Kidney (tissue), 13 donors: ENCODE measurements at regions not wholly inside any gene's neighbourhood (a gene's known extent, or its start where the extent isn't known, plus 50 kb on each side); places are given as distances from the start of the nearest gene placed in this dataset.

Source experiments
- DNase-seq, 5 donors: peaks; one replicate each; pipeline ENCODE4 v3.0.0-alpha.2; 2013 to 2020
- FAIRE-seq: peaks from 2 replicates; lab custom pipeline; 2012; peaks lifted over from hg19 to GRCh38; lab: Jason Lieb, UNC
- H3K27ac ChIP-seq, 2 donors: one replicate each; pipeline ENCODE4 v1.7.0; 2013; ENCODE audit warnings: low read depth in 2 of 2, low read length in 2 of 2, inconsistent platforms in 1 of 2
- H3K27me3 ChIP-seq: one replicate; pipeline ENCODE4 v1.7.1; 2013; ENCODE audit warnings: low read length, inconsistent platforms; ENCODE audit not compliant: control insufficient read depth, insufficient read depth
- H3K36me3 ChIP-seq, 3 donors: one replicate each; pipeline versions ENCODE4 v1.7.0 to v1.7.1; 2013; ENCODE audit warnings: low read length in 3 of 3, control low read depth in 1 of 3, inconsistent platforms in 1 of 3; ENCODE audit not compliant: insufficient read depth in 3 of 3, control insufficient read depth in 2 of 3
- H3K4me1 ChIP-seq, 3 donors: one replicate each; pipeline versions ENCODE4 v1.7.0 to v1.7.1; 2013; ENCODE audit warnings: low read length in 3 of 3, inconsistent platforms in 1 of 3, low read depth in 1 of 3; ENCODE audit not compliant: control insufficient read depth in 2 of 3, insufficient read depth in 2 of 3
- H3K4me3 ChIP-seq, 3 donors: one replicate each; pipeline versions ENCODE4 v1.7.0 to v1.8.1; 2013; ENCODE audit warnings: low read length in 3 of 3, control low read depth in 1 of 3, inconsistent platforms in 1 of 3
- H3K9ac ChIP-seq, 3 donors: one replicate each; pipeline versions ENCODE4 v1.7.0 to v1.7.1; 2013; ENCODE audit warnings: low read length in 3 of 3, control low read depth in 1 of 3, inconsistent platforms in 1 of 3
- H3K9me3 ChIP-seq, 3 donors: one replicate each; pipeline versions ENCODE4 v1.7.0 to v1.7.1; 2013; ENCODE audit warnings: low read length in 3 of 3, control low read depth in 1 of 3, inconsistent platforms in 1 of 3; ENCODE audit not compliant: control insufficient read depth in 2 of 3, insufficient read depth in 1 of 3
- intact Hi-C: fragments of 100-400 bp; cut with DNase I; formaldehyde crosslinking; loops from one replicate; pipeline ENCODE4 v1.11.1; 2022
- TF ChIP-seq, protein P1 (sequence below): IDR thresholded peaks from 3 replicates; pipeline ENCODE4 v1.5.1; 2012; ENCODE audit warnings: mild to moderate bottlenecking, moderate library complexity, borderline replicate concordance; ENCODE audit not compliant: insufficient read depth; ENCODE audit errors: extremely low read depth
- donor health status: control.
- donor health status: control.
- donor health status: control.
- donor health status: control.
- donor health status: control.
- donor health status: DM: yes; HTN: yes; CAD: no.
- donor health status: Normal renal cell carcinoma (clear cell type).

- TF ChIP-seq, protein P1, sequence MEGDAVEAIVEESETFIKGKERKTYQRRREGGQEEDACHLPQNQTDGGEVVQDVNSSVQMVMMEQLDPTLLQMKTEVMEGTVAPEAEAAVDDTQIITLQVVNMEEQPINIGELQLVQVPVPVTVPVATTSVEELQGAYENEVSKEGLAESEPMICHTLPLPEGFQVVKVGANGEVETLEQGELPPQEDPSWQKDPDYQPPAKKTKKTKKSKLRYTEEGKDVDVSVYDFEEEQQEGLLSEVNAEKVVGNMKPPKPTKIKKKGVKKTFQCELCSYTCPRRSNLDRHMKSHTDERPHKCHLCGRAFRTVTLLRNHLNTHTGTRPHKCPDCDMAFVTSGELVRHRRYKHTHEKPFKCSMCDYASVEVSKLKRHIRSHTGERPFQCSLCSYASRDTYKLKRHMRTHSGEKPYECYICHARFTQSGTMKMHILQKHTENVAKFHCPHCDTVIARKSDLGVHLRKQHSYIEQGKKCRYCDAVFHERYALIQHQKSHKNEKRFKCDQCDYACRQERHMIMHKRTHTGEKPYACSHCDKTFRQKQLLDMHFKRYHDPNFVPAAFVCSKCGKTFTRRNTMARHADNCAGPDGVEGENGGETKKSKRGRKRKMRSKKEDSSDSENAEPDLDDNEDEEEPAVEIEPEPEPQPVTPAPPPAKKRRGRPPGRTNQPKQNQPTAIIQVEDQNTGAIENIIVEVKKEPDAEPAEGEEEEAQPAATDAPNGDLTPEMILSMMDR, result no peak
- no peaks in the 10 kb centered on the region for H3K9me3 ChIP-seq
- DNase-seq, result peak in 1 of 5 donors; percentile 32
- H3K27ac ChIP-seq, result no peak overlapping the region
- intact Hi-C loops, result no loop called here
- no peaks in the 10 kb centered on the region for H3K27me3 ChIP-seq
- H3K4me1 ChIP-seq, result no peaks in the 10 kb centered on the region
- no peak overlapping the region for H3K4me3 ChIP-seq
- H3K9ac ChIP-seq, result no peak overlapping the region
- no peak for FAIRE-seq
- H3K36me3 ChIP-seq, result no peaks in the 10 kb centered on the region
These were observed 248.5 kb downstream of the IPO8 start for GRCh38 chr12:30447061-30447750.

DNA sequence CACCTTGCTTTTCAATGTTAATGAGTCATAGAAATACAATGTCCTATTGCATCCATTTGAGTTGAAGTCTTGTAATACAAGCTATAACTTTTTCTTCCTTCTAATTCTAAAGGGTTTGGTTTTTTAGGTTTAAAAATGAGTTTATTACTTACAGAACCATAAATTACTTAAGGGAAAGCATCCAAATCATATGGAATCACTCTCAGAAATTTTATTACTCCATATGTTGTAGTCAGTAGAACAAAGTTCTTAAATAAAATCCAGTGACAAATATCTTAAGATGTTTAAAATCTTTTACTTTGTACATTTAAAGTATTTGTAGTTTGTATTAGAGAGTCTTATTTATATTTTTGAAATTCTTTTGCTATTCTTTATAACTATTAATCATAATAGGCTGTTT, 253.2 kb downstream of the IPO8 start:
- Histone ChIP-seq H3K4me1 (no peaks in the 10 kb centered on the region), H3K9me3 (no peaks in the 10 kb centered on the region), H3K9ac (no peak overlapping the region), H3K27me3 (no peaks in the 10 kb centered on the region), H3K27ac (no peak overlapping the region), H3K36me3 (no peaks in the 10 kb centered on the region), H3K4me3 (no peak overlapping the region)
- intact Hi-C loops, result no loop called here
- DNase-seq (peak in 2 of 5 donors; percentile 22 to 79), FAIRE-seq (peak; percentile 63)
- TF ChIP-seq, protein P1, result no peak

GRCh38 chr12:30440826-30441602, 254.7 kb downstream of the IPO8 start:
- no peaks in the 10 kb centered on the region for H3K36me3 ChIP-seq
- FAIRE-seq, result no peak
- DNase-seq, result peak in 1 of 5 donors; percentile 24
- H3K27me3 ChIP-seq, result no peaks in the 10 kb centered on the region
- intact Hi-C loops, result no loop called here
- no peak overlapping the region for H3K4me3 ChIP-seq
- no peak overlapping the region for H3K9ac ChIP-seq
- no peak overlapping the region for H3K27ac ChIP-seq
- H3K4me1 ChIP-seq, result no peaks in the 10 kb centered on the region
- TF ChIP-seq, protein P1, result no peak
- H3K9me3 ChIP-seq, result no peaks in the 10 kb centered on the region
